PC-9 (cell line): ENCODE measurements at regions not wholly inside any gene's neighbourhood (a gene's known extent, or its start where the extent isn't known, plus 50 kb on each side); places are given as distances from the start of the nearest gene placed in this dataset.

ENCODE experiments used
- EZH2 ChIP-seq: fragments of 200-600 bp; sonication (generic); IDR thresholded peaks from 2 replicates; pipeline ENCODE4 v1.8.0; 2017; ENCODE audit warnings: antibody characterized with exemption, low read depth
- TF ChIP-seq, protein P1 (sequence below): fragments of 200-600 bp; sonication (generic); conservative IDR thresholded peaks from 2 replicates; pipeline ENCODE4 v1.6.1; 2017; ENCODE audit warnings: mixed run types, antibody characterized with exemption, mild to moderate bottlenecking, moderate library complexity

- TF ChIP-seq, protein P1, sequence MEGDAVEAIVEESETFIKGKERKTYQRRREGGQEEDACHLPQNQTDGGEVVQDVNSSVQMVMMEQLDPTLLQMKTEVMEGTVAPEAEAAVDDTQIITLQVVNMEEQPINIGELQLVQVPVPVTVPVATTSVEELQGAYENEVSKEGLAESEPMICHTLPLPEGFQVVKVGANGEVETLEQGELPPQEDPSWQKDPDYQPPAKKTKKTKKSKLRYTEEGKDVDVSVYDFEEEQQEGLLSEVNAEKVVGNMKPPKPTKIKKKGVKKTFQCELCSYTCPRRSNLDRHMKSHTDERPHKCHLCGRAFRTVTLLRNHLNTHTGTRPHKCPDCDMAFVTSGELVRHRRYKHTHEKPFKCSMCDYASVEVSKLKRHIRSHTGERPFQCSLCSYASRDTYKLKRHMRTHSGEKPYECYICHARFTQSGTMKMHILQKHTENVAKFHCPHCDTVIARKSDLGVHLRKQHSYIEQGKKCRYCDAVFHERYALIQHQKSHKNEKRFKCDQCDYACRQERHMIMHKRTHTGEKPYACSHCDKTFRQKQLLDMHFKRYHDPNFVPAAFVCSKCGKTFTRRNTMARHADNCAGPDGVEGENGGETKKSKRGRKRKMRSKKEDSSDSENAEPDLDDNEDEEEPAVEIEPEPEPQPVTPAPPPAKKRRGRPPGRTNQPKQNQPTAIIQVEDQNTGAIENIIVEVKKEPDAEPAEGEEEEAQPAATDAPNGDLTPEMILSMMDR: no peak
- no peak for TF ChIP-seq EZH2
These were observed 96.3 kb upstream of the KIF26B start for GRCh38 chr1:245058436-245058835.
